Testis (tissue), 2 donors: ENCODE measurements at regions not wholly inside any gene's neighbourhood (a gene's known extent, or its start where the extent isn't known, plus 50 kb on each side); places are given as distances from the start of the nearest gene placed in this dataset.

Source experiments
- DNase-seq: peaks from one replicate; pipeline ENCODE4 v3.0.0-alpha.2; 2019
- H3K27ac ChIP-seq, 2 donors: fragments of 200-600 bp; sonication (generic); one replicate each; pipeline ENCODE4 v1.5.1; 2019
- H3K27me3 ChIP-seq: fragments of 200-600 bp; sonication (generic); one replicate; pipeline ENCODE4 v1.5.1; 2019
- H3K36me3 ChIP-seq: fragments of 200-600 bp; sonication (generic); one replicate; pipeline ENCODE4 v1.5.1; 2017; ENCODE audit warnings: low read depth; ENCODE audit errors: missing control alignments
- H3K4me1 ChIP-seq: fragments of 200-600 bp; sonication (generic); one replicate; pipeline ENCODE4 v1.5.1; 2019
- H3K4me3 ChIP-seq, 2 donors: fragments of 200-600 bp; sonication (generic); one replicate each; pipeline ENCODE4 v1.5.1; 2017 to 2019
- H3K9me3 ChIP-seq: fragments of 200-600 bp; sonication (generic); one replicate; pipeline ENCODE4 v1.5.1; 2017
- CTCF ChIP-seq, 3 experiments: fragments of 450-650 bp in 2 of 3; fragments of 200-600 bp in 1 of 3; sonication (generic) in 1 of 3; IDR thresholded peaks; one replicate each; pipeline ENCODE4 v1.5.1; 2016 to 2019; ENCODE audit warnings: antibody characterized with exemption in 3 of 3, mild to moderate bottlenecking in 2 of 3, moderate library complexity in 1 of 3
- POLR2A ChIP-seq: fragments of 450-650 bp; IDR thresholded peaks from one replicate; pipeline ENCODE4 v1.6.1; 2017; ENCODE audit warnings: antibody characterized with exemption, mild to moderate bottlenecking, moderate library complexity
- WGBS, 2 donors: methylation state at CpG; one replicate each; pipeline ENCODE4 v1.1.5; 2018; 5-methylcytosine and 5-hydroxymethylcytosine counted together
- intact Hi-C: fragments of 100-400 bp; cut with DNase I; formaldehyde crosslinking; loops from one replicate; pipeline ENCODE4 v1.15.1; 2023; ENCODE audit warnings: low total_unique reads

- H3K36me3 ChIP-seq = no peaks in the 10 kb centered on the region
- no peak overlapping the region for H3K4me3 ChIP-seq
- 13 to 20% methylated on average over 27 of the region's 27 CpGs for WGBS, 2 donors
- TF ChIP-seq POLR2A = no peak
- TF ChIP-seq CTCF (IDR thresholded peaks at IDR 0.05) = no peak
- DNase-seq = peak; percentile 26
- H3K9me3 ChIP-seq = no peaks in the 10 kb centered on the region
- H3K27me3 ChIP-seq = no peaks in the 10 kb centered on the region
- intact Hi-C loops = no loop called here
- no peak overlapping the region for H3K27ac ChIP-seq
- H3K4me1 ChIP-seq = peaks cover 18% of the 10 kb centered on the region
These were observed 184.8 kb upstream of the ZFHX3 start for GRCh38 chr16:73232555-73233328.

DNA sequence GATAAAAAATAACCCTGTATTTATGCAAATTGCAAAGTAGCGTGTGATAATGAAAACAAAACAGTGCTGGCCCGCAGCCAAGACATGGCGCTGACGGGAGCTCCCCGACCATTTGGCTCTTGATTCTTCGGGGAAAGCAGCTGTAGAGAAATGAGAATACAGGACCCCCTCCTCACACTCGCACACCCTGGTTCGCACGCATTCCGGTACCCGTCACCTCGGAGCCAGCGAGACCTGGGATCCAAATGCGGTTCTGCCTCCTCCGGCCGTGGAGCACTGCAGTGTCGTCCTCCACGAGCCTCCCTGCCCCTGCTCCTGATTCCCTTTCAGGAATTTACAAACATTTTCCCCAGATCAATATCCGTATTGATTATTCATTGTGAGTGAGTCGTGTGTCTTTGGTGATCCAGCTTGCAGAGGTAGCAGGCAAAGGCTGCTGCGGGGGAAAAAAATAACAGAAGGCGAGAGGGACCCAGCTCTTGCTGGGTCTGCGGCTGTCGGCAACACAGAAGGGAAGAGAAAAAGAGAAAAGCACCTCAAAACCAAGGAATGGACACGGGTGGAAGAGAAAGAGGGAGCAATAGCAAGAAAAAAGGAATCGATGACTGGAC is 184.1 kb upstream of the ZFHX3 start:
- H3K27ac ChIP-seq = no peak overlapping the region
- WGBS, 2 donors = 70% methylated on average over 26 of the region's 26 CpGs

DNA sequence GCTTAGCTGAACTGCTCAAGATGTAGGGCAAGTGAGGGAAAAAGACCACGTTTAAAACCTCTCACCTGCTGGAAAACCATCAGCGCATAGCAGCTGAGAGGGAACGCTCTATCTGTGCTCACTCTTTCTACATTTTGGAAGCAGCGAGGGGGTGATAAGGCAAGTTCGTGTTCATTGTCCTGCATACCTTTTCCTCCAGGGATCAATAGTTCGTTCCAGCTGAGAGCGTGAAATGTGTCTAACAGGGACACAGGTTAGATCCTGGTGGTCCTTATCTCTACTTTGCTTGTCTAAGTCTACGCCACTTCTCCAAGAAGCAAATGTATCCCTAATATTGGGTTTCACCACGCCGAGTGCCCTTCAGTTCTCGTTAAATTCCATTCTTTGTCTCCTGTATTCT is 183.5 kb upstream of the ZFHX3 start:
- Histone ChIP-seq H3K9me3 (no peaks in the 10 kb centered on the region), H3K36me3 (no peaks in the 10 kb centered on the region), H3K27ac (no peak overlapping the region), H3K4me1 (peaks cover 18% of the 10 kb centered on the region), H3K4me3 (no peak overlapping the region), H3K27me3 (no peaks in the 10 kb centered on the region)
- 72 to 75% methylated on average over 11 of the region's 11 CpGs for WGBS, 2 donors
- TF ChIP-seq CTCF (IDR thresholded peaks at IDR 0.05) = no peak
- TF ChIP-seq POLR2A = no peak
- DNase-seq = no peak
- intact Hi-C loops = no loop called here

More for the DNA sequence above, 184.1 kb upstream of the ZFHX3 start:
- H3K27me3 ChIP-seq = no peaks in the 10 kb centered on the region
- no peaks in the 10 kb centered on the region for H3K9me3 ChIP-seq
- intact Hi-C loops = no loop called here
- no peaks in the 10 kb centered on the region for H3K36me3 ChIP-seq
- no peak for DNase-seq
- TF ChIP-seq POLR2A = no peak
- TF ChIP-seq CTCF (IDR thresholded peaks at IDR 0.05) = no peak
- peaks cover 18% of the 10 kb centered on the region for H3K4me1 ChIP-seq
- H3K4me3 ChIP-seq = no peak overlapping the region

GRCh38 chr16:73230651-73231050 is 182.7 kb upstream of the ZFHX3 start:
- Histone ChIP-seq H3K4me3 (no peak overlapping the region), H3K4me1 (peaks cover 18% of the 10 kb centered on the region), H3K27ac (no peak overlapping the region), H3K9me3 (no peaks in the 10 kb centered on the region), H3K36me3 (no peaks in the 10 kb centered on the region), H3K27me3 (no peaks in the 10 kb centered on the region)
- DNase-seq = no peak
- 54 to 56% methylated on average over 7 of the region's 7 CpGs for WGBS, 2 donors
- intact Hi-C loops = no loop called here
- no peak for TF ChIP-seq CTCF (IDR thresholded peaks at IDR 0.05)
- TF ChIP-seq POLR2A = no peak
